ENCODE measurements at regions not wholly inside any gene's neighbourhood (a gene's known extent, or its start where the extent isn't known, plus 50 kb on each side); places are given as distances from the start of the nearest gene placed in this dataset.
"Not testable (repeated sequence)": the region's sequence is repeated elsewhere in the genome, so short reads cannot be mapped to it uniquely, and the experiment has no call there.

- Histone ChIP-seq H3K36me3 (ENCODE audit: insufficient read depth, low read length) (no peaks in the 10 kb centered on the region), H3K4me3 (ENCODE audit: low read depth, low read length, poor library complexity, severe bottlenecking) (no peak overlapping the region), H3K9me2 (ENCODE audit: low read depth, low read length) (no peaks in the 10 kb centered on the region), H3K4me2 (ENCODE audit: low read length) (no peak overlapping the region), H3K4me1 (ENCODE audit: insufficient read depth, low read length, severe bottlenecking) (no peaks in the 10 kb centered on the region), H4K20me1 (ENCODE audit: insufficient read depth, low read length) (no peaks in the 10 kb centered on the region), H3K9me3 (ENCODE audit: low read length) (no peaks in the 10 kb centered on the region), H3F3A (ENCODE audit: insufficient read depth, low read length) (no peaks in the 10 kb centered on the region), H3K27me3 (ENCODE audit: insufficient read depth, low read length) (no peaks in the 10 kb centered on the region), H3K9ac (ENCODE audit: low read length) (no peak overlapping the region), H3K79me2 (ENCODE audit: insufficient read depth, low read length) (no peaks in the 10 kb centered on the region), H2AFZ (ENCODE audit: low read length) (no peak overlapping the region), H3K27ac (ENCODE audit: low read depth, low read length, poor library complexity, severe bottlenecking) (no peak overlapping the region)
- TF ChIP-seq CTCF (IDR thresholded peaks at IDR 0.05; ENCODE audit: low read length) (no peak), EZH2 (IDR thresholded peaks at IDR 0.05; ENCODE audit: borderline replicate concordance, low read length) (no peak)
Measured at GRCh38 chrX:46178763-46179162, 366.5 kb downstream of the ZNF674 start.

- no peaks in the 10 kb centered on the region for H3K9me2 ChIP-seq (ENCODE audit: low read depth, low read length)
- no peak overlapping the region for H2AFZ ChIP-seq (ENCODE audit: low read length)
- no peaks in the 10 kb centered on the region for H3K9me3 ChIP-seq (ENCODE audit: low read length)
- no peaks in the 10 kb centered on the region for H3K36me3 ChIP-seq (ENCODE audit: insufficient read depth, low read length)
- H3K9ac ChIP-seq (ENCODE audit: low read length), result no peak overlapping the region
- H3K27ac ChIP-seq (ENCODE audit: low read depth, low read length, poor library complexity, severe bottlenecking), result no peak overlapping the region
- H3K4me1 ChIP-seq (ENCODE audit: insufficient read depth, low read length, severe bottlenecking), result no peaks in the 10 kb centered on the region
- no peak overlapping the region for H3K4me3 ChIP-seq (ENCODE audit: low read depth, low read length, poor library complexity, severe bottlenecking)
- H3K79me2 ChIP-seq (ENCODE audit: insufficient read depth, low read length), result no peaks in the 10 kb centered on the region
- TF ChIP-seq CTCF (IDR thresholded peaks at IDR 0.05; ENCODE audit: low read length) (no peak), EZH2 (IDR thresholded peaks at IDR 0.05; ENCODE audit: borderline replicate concordance, low read length) (no peak)
- no peaks in the 10 kb centered on the region for H3K27me3 ChIP-seq (ENCODE audit: insufficient read depth, low read length)
- no peaks in the 10 kb centered on the region for H4K20me1 ChIP-seq (ENCODE audit: insufficient read depth, low read length)
- H3K4me2 ChIP-seq (ENCODE audit: low read length), result no peak overlapping the region
- no peaks in the 10 kb centered on the region for H3F3A ChIP-seq (ENCODE audit: insufficient read depth, low read length)
Measured at GRCh38 chrX:46173159-46173558, 372.1 kb downstream of the ZNF674 start.

GRCh38 chrX:46171457-46171856, 373.8 kb downstream of the ZNF674 start:
- not testable (repeated sequence) for H3F3A ChIP-seq (ENCODE audit: insufficient read depth, low read length); H4K20me1 ChIP-seq (ENCODE audit: insufficient read depth, low read length); H3K9me3 ChIP-seq (ENCODE audit: low read length); H2AFZ ChIP-seq (ENCODE audit: low read length); H3K4me1 ChIP-seq (ENCODE audit: insufficient read depth, low read length, severe bottlenecking); H3K79me2 ChIP-seq (ENCODE audit: insufficient read depth, low read length); H3K9ac ChIP-seq (ENCODE audit: low read length); H3K27me3 ChIP-seq (ENCODE audit: insufficient read depth, low read length); H3K9me2 ChIP-seq (ENCODE audit: low read depth, low read length); H3K27ac ChIP-seq (ENCODE audit: low read depth, low read length, poor library complexity, severe bottlenecking); H3K36me3 ChIP-seq (ENCODE audit: insufficient read depth, low read length); H3K4me3 ChIP-seq (ENCODE audit: low read depth, low read length, poor library complexity, severe bottlenecking); H3K4me2 ChIP-seq (ENCODE audit: low read length)

- Histone ChIP-seq H3K27me3 (ENCODE audit: insufficient read depth, low read length) (no peaks in the 10 kb centered on the region), H3K36me3 (ENCODE audit: insufficient read depth, low read length) (no peaks in the 10 kb centered on the region), H3K9me2 (ENCODE audit: low read depth, low read length) (no peaks in the 10 kb centered on the region), H2AFZ (ENCODE audit: low read length) (no peak overlapping the region), H3K9me3 (ENCODE audit: low read length) (no peaks in the 10 kb centered on the region), H3K4me1 (ENCODE audit: insufficient read depth, low read length, severe bottlenecking) (no peaks in the 10 kb centered on the region), H3F3A (ENCODE audit: insufficient read depth, low read length) (no peaks in the 10 kb centered on the region), H4K20me1 (ENCODE audit: insufficient read depth, low read length) (no peaks in the 10 kb centered on the region), H3K79me2 (ENCODE audit: insufficient read depth, low read length) (no peaks in the 10 kb centered on the region), H3K9ac (ENCODE audit: low read length) (no peak overlapping the region), H3K4me3 (ENCODE audit: low read depth, low read length, poor library complexity, severe bottlenecking) (no peak overlapping the region), H3K4me2 (ENCODE audit: low read length) (no peak overlapping the region), H3K27ac (ENCODE audit: low read depth, low read length, poor library complexity, severe bottlenecking) (no peak overlapping the region)
- TF ChIP-seq EZH2 (IDR thresholded peaks at IDR 0.05; ENCODE audit: borderline replicate concordance, low read length) (no peak), CTCF (IDR thresholded peaks at IDR 0.05; ENCODE audit: low read length) (no peak)
Measured at GRCh38 chrX:46169808-46170207, 375.4 kb downstream of the ZNF674 start.

All from OCI-LY1 (cell line).